GM20431 (cell line): ENCODE measurements at regions not wholly inside any gene's neighbourhood (a gene's known extent, or its start where the extent isn't known, plus 50 kb on each side); places are given as distances from the start of the nearest gene placed in this dataset.

ENCODE experiments used
- in situ Hi-C: fragments of 300-500 bp; cut with MseI, MboI; formaldehyde crosslinking; loops from one replicate; pipeline ENCODE4 v1.15.0; 2020; ENCODE audit warnings: low sequenced_read_pairs; ENCODE audit not compliant: unreplicated experiment

DNA sequence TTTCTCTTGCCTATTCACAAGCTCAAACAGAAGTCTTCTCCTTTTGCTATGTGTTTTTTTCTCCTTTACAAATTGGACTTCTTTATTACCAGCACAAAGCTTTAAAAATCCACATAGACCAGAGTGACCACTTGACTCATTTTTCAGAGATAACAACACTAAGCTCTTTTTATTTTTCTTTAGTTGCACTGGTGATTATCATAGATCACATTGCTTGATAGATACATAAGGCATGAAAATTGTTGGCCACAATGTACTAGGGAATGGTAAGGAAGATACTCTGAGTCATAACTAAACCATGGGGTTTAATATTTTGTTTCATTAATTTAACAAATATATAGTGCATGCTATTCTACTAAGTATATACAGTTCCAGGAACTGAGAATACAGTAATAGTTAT is 159.0 kb downstream of the GASK1B start:
- in situ Hi-C loops = no loop called here

DNA sequence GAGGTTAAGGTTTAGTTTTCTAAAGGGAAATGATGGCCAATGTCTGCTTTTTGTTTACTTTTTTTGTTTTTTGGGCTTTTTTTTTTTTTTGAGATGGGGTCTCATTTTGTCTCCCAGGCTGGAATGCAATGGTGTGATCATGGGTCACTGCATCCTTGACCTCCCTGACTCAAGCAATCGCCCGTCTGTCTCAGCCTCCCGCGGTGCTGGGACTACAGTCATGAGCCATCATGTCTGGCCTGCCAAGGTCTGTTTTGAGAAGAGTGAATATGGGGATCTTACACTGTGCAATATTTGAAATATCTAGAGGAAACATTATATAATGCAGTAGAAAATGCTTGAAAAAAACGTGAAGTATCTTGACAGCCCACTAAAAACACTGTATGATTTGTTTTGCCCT is 162.5 kb downstream of the GASK1B start:
- in situ Hi-C loops = no loop called here

DNA sequence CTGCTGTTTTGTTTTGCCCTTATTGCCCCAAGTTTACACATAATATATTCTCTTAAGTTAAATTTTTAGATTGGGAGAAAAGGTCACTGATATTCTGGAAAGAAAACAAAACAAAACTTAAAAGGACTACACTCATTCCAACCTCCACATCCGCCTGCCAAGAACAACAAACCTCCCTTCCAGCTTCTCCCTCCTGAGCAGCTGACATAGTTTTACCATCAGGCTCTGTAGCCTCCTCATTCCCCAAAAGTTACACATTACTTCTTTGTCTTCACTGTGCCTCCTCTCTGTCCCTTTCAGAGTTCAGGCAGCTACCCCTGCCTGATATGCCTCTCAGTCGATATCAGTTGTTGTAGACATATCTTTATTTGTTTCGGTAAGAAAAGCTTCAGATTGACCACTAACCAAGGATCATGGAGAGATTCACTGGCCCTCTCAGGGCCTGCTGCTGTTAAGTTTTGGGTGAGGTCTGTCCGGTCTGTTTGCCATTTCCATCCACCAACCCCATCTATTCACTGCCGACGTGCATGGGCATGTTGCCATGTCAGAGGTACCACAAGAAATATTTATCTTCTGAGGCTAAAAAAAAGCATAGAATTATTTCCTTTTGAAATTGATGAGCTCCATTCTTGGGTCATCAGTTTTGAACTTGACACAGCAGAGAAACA is 164.1 kb downstream of the GASK1B start:
- in situ Hi-C loops = no loop called here

DNA sequence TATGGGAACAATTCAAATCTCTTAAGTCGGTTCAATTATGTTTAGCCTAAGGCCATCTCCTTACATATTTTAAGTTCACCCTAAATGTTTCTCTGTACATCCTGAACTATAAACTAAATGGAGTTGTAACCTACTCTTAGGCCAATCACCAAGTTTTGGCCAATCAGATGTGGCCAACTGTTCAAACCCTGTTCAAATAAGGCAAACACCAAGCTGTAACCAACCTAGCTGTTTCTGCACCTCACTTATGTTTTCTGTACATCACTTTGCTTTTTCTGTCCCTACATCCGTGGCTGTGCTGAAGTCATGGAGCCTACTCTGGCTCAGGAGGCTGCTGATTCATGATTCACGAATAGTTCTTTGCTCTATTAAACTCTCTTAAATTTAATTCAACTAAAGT is 165.3 kb downstream of the GASK1B start:
- in situ Hi-C loops = no loop called here

DNA sequence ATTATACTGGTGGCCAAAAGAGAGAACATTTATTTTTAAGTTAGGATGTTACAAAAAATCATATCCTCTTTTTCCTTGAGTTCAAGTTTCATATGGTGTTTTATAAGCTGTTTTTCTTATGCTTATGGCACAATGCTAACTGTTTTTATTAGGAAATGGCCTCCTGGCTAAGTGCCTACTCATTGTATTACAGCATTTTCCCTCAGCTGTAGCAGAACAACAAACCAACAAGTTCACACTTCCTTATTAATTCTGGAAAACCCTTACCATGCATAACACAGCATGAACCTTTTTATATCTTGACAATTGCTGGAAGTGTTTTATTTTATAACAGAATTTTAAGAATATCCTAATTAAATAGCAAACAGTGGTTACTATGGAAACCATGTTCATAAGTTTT is 165.8 kb downstream of the GASK1B start:
- in situ Hi-C loops = no loop called here

DNA sequence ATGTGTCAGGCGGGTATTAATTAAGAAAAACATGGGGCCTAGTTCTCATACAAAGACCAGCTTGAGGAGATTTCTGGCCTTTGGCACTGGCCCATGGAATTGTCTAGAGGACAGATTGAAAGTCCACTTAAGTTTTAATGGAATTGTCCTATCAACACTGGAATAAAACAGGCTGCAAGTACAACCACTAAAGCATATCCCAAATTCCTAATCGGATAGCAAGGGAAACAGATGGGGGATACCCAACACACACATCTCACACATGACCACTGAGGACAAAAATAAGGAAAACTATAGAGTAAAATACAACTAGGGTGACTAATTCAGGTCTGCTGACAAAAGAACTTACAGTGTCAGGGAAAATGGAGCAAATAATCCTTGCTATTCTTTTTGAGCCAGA is 167.8 kb downstream of the GASK1B start:
- in situ Hi-C loops = no loop called here

DNA sequence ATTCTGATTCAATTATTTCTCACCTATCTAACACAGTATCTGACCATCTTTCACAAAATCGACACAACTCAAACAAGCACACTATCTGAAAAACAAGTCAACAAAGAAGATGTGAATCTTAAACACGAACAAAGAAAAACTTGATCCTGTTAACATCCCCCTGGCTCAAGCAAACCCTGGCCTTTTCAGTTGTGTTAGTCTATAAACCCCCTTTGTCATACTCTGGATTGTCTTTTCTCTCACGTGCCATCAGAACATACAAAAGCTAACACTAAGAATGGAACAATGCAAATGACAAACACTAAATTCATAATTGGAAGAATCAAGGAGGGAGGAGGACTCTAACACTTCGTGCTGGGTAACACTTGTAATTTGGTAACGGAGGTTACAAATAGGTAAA is 168.7 kb downstream of the GASK1B start:
- in situ Hi-C loops = no loop called here

DNA sequence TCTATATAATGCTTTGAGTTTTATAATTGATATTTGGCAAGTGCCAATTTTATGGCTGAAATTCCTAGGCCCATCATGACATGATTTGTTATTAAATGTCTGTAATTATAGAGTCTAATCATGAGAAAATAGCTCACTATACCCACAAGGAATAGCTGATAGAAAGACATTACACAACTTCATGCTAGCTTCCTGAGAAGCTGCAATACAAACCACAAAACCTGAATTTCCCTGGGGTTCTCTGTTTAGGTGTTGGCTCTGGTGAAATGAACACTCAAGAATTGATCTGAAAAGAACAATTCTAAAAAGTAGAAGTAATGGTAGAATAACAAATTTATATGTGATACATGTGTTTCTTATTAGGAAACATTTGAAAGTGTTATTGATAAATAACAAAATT is 169.6 kb downstream of the GASK1B start:
- in situ Hi-C loops = no loop called here

DNA sequence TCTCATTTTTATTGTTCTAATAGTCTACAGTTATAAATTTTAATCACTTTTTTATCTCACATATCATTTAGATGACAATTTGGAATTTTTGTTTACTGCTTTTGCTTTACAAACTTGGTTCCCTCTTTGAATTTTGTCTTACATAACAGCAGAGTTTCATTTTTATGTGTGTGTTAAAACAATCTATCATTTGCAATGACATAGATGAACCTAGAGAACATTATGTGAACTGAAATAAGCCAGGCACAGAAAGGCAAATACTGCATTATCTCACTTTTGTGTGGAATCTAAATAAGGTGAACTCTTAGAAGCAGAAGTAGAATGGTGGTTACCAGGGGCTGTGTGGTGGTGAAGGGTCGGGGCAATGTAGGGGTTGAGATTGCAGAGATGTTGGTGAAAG is 170.7 kb downstream of the GASK1B start:
- in situ Hi-C loops = no loop called here

DNA sequence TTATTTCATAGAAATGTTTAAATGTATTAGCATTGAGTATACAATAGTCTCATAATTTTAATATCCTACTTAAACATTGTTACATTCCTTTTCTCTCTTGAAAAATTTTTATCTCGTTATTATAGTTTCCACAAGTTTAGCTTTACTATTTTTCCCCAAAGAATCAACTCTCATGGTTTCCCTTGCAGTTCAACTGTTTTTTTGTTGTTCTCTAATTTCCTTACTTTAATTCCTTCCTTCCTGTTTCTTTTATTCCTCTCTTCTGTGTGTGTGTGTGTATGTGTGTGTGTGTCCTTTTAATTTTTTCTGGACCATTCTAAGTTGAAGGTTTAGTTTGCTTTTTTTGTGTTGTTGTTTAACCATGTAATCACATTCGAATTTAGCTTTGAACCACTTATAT is 171.1 kb downstream of the GASK1B start:
- in situ Hi-C loops = no loop called here

DNA sequence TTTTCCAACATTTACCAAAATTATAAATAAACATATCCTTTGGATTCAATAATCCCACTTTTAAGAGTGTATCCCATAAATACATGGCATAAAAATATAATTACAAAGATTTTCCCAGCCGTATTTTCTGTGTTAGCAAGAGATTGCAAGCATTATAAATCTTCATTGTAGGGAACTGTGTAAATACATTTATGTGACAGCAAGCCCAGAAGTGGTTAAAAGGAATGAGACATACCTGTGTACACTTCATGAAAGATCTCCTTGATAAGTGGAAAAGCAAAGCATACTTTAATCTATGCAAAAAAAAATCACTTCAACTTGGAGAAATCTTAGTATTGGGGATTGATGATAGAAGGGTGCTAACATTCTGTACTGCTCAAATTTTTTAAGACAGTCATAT is 173.1 kb downstream of the GASK1B start:
- in situ Hi-C loops = loop anchor here (25.0 kb wide), 1 partner anchor 163 kb away; the partner anchor contains the start of gene GASK1B

DNA sequence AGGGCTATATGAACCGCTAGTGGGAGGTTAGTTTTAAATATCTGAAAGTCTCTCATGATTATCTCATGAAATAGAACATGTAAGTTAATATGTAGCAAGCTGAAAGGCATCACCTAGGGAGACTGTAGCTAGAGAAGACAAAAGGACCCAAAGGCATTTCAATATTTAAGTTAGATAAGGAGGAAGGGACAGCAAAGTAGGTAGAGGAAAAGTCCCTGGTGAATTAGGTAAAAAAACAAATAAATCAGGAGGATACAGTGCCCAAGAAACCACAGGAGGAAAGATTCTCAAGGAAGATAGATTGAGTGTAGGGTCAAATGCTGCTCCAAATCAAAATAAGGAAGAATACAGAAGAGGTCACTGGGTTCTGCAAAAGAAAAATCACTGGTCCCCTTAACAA is 175.5 kb downstream of the GASK1B start:
- in situ Hi-C loops = loop anchor here (25.0 kb wide), 1 partner anchor 165 kb away; the partner anchor contains the start of gene GASK1B

DNA sequence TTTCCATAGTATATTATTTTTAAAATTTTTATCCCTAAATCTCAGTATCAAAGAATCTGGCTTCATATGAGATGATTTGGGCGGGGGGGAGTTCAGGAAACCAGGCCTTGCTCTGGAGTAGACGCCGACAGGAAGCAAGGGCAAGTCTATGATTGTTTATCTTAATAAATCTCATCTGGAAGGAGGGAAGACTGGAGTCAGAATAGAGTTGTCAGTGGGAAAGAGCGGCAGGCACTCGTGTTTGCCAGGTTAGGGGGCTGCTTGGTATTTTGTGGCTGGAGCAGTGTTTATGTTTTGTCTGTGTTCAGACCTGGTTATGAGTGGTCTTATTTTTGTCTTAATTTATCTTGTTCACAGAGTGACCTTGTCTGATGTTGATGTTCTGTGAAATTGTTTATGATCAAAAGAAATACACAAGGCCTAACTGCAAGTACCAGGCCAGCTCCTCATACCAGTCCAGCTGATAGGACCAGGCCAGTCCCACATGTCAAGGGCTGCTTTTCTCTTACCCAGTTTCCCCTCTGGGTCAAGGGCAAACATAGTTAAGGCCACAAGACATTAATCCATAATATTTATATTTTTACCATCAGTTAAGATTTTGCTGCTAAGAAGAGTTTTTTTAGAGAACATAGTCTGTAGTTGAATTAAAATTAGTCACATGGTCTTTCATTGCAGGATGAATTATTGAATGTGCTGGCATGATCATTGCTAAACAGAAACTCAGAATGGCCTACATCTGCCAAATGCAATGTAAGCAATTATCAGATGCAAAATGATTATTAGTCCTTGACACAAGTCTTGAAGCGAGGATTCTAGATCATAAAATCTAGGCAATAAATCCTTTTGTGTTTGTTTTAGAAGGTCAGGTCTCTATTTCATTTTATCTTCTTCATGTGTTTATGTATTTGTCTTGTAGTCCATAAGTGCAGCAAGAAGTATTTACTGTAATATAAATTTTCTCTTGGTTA is 176.5 kb downstream of the GASK1B start:
- in situ Hi-C loops = loop anchor here (25.0 kb wide), 1 partner anchor 166 kb away; the partner anchor contains the start of gene GASK1B

DNA sequence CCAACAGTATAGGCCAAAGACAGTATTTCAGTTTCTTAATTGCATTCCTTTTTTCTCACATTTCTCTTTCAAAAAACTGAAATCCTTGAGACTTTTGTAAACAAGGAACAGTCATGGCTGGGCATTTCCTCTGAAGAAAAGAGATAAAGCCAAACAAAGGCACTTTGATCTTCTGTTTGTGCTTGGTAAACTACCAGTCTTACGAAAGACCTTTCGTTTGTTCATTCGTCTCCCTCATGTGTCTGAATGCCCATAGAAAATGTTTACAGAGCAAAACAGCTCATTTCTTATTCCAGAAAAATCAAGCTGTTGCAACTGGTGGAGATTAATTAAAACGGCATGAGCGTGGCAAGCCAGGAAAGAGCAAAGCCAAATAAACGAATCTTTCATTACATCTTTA is 178.0 kb downstream of the GASK1B start:
- in situ Hi-C loops = loop anchor here (25.0 kb wide), 1 partner anchor 167 kb away; the partner anchor contains the start of gene GASK1B

DNA sequence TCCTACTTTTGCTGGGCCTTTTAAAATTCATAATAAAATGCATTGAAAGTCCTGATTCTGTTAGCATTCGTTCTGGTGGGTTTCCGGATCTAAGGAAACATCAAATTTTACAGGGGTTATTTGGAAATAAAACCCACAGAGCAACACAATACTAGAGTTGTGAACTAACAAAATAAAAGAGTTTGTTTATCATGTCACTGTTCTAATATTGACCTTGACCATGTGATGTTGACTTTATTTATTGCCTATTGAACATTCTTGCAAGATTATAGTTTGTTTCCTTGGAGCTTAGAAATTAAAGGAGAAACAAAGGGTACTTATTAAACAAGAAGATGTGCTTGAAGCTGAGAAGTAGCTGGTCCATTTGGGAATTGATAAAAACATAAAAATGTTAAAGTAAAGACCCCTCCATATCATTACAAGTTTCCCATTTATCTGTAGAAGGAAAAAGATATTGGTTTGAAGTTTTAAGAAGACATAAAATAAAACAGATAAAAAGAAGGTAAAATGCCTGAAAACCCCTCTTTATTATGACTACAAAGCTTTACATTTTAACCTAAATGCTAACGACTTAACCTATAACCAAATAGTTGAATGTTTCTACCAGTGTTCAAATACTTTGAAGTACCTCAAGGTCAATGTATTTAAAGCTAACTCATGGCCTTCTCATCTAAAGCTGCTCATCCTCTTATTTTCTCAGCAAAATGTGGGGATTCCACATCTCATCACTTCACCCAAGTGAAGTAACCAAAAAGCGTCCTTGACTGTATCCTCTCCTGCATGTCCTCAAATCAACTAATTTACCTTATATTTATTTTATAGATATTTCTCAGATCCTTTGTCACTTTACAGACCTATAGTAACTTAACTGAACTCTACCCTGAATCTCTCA is 179.6 kb downstream of the GASK1B start:
- in situ Hi-C loops = loop anchor here (25.0 kb wide), 1 partner anchor 169 kb away; the partner anchor contains the start of gene GASK1B

DNA sequence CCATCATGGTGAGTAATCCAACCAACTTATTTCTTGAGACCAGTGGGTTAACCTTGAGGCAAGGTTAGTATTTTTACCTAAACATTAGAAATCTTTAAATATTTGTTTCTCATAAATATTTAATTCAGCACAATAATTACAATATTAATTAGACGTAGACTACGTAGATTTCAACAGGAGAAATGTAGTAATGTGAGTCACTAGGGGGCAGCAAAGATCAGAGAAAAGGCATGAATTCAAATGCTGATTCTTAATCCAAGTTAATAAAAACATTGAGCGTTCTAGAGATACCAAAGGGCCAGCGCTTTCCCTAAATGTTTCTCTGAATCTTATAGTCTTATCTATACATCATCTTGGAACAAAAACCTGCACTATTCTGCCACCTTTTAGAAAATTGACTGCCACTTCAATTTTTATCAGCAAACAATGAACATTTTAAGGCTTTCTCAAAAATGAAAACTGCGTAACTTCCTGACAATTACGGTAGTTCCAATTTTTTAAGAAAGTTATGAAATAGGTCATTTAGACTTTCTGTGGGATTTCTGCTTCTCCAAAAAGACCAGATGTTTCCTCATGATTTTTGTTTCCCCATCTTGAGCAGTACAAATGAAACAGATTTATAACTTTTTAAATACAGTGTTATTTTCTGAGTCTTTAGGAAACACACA is 180.7 kb downstream of the GASK1B start:
- in situ Hi-C loops = loop anchor here (25.0 kb wide), 1 partner anchor 170 kb away; the partner anchor contains the start of gene GASK1B

DNA sequence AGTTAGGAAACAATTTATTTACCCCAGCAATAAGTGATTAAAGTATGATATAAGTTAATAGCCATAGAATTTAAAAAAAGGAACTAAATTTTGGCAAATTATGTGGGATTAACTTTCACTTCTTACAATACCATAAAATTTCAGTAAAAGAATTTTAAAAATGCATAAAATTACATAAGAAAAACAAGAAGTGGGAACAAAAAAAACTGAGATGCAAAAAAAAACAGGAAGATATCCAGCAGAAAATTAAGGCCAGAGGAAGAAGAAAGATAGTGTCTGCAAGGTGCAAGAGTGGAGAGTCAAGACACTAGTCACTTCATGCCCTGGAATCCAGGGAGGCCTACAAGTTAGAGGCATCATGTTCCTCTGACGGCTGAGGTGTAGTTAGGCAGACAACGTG is 184.2 kb downstream of the GASK1B start:
- in situ Hi-C loops = loop anchor here (25.0 kb wide), 1 partner anchor 174 kb away; the partner anchor contains the start of gene GASK1B

DNA sequence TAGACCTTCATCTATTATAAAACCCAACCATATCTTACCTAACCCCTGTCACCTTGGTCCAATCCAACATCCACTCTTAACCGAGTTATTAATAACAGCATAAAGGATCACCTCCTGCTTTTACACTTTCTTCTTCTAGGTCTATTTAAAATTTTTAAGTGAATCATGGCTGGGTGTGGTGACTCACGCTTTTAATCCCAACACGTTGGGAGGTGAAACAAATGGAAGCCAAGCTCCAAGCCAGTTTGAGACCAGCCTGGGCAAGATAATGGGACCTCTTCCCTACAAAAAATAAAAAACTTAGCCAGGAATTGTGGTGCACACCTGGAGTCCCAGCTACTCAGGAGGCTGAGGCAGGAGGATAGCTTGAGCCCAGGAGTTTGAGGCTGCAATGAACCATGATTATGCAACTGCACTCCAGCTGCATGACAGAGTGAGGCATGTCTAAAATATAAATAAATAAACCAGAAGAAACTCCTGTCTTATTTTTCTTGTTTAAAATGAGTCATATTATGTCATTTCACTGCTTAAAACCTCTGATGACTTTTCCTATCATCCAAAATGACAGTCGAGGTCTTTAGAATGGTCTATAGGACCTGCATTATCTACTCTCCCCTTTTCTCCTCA is 188.4 kb downstream of the GASK1B start:
- in situ Hi-C loops = loop anchor here (25.0 kb wide), 1 partner anchor 178 kb away; the partner anchor contains the start of gene GASK1B

DNA sequence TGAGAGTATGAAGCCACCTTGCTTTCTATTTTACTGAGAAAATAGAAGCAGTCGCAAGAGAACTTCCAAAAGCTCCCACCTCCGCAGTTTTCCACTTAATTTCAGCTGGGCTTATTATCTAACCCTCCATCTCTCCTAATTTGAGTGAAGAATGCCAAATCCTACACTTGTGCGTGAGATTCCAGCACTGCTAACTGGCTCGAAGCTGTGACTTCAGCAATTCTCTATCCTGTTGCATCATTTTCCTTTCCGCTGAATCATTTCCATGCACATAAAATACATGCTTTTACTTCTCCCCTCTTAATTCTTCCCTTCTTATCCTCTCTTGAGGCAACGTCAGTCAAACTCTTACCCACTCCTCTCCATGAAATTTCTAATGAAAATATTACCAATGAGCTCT is 189.5 kb downstream of the GASK1B start:
- in situ Hi-C loops = loop anchor here (25.0 kb wide), 1 partner anchor 179 kb away; the partner anchor contains the start of gene GASK1B
